DMS53 (cell line): ENCODE measurements at regions not wholly inside any gene's neighbourhood (a gene's known extent, or its start where the extent isn't known, plus 50 kb on each side); places are given as distances from the start of the nearest gene placed in this dataset.
"Not testable (repeated sequence)": the region's sequence is repeated elsewhere in the genome, so short reads cannot be mapped to it uniquely, and the experiment has no call there.

Source experiments
- DNase-seq: peaks from one replicate; lab custom pipeline; 2025; lab: John Stamatoyannopoulos, UW

DNA sequence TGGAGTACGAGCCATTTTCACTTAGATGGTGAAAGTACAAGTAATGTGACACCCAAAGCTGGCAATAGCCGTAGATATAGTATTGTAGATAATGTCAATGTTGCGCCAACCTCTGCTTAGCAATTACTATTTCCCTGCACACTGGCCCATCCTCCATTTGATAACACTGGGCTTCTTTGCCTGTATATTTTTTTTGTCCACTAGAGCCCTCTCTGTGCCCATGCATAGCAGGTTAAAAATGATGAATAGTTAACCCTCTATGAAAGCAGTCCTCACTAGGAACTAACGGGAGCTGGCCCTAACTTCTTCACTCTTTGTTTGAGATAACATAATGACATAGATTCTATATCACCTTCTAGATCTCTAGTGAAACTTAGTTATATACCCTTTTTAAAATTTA lies 416.8 kb downstream of the TUSC1 start:
- DNase-seq: peak; percentile 14

DNA sequence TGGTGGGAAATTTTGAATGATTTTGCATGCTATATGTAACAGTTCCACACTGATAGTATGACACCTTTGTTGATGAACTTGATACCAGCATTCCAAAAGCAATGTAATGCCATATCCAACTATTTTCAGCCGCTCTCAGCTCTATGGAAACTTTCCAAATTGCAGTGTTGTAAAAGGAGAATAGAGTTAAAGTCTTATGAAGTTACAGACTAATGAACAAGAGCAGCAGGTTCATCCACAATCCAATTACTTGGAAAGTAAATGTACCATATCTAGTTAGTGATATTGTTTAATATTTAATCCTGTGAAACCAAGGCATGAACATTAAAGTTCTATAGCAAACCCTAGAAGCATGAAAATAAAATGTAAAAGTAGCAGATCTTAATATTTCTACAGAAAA lies 418.2 kb downstream of the TUSC1 start:
- no peak for DNase-seq

DNA sequence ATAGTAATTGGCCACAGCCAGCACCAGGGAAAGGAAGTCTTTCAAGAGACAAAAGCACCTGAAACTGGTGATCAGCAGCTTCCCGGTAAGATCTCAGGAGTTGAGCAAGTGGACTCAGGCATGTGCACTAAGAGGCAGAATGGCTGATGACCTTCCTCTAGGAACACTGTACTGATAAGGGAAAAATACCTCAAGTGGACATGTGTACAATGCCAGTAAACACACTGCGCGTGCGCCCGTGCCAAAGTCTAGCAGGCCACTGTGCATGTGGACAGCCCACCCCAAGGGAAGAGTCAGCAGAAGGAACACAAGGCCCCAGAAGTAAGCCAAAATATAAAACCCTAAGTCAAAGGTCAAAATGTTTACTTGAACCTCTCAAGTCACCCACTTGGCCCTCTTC lies 423.0 kb downstream of the TUSC1 start:
- no peak for DNase-seq

DNA sequence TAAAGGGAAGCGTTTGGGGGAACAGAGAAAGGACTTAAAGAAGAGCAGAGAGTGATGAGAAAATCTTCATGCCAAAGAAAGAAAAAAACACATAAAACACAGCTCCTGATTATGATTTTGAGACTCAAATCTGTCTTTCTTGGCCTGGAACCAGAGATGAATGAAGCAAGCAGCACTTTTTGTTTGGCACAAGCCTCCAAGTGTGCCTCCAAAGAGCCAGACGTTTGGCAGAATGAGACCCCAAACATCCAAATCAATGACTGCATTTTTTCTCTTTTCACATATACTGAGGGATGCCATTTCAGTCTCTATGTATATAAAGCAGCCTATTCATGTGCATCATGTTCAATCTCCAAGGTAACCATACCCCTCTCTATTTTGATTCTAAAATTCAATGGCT lies 424.2 kb downstream of the TUSC1 start:
- no peak for DNase-seq

DNA sequence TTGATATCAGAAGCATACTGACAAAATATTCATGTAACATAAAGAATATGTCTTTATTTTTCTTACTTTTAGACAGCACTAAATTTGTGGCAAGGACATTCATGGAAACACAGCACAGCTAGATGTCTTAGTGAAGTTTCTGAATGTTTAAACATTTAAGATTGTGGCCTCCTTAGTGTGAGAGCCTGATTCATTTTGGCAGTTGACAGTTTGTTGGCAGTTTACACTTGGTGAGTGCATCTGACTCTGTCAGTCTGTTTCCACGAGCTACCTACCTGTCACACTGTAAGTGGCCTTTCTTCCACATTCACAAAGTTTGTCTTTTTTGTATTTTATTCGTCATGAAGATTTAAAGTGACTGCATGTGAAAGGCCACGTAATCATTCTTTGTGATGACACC lies 436.8 kb downstream of the TUSC1 start:
- no peak for DNase-seq

DNA sequence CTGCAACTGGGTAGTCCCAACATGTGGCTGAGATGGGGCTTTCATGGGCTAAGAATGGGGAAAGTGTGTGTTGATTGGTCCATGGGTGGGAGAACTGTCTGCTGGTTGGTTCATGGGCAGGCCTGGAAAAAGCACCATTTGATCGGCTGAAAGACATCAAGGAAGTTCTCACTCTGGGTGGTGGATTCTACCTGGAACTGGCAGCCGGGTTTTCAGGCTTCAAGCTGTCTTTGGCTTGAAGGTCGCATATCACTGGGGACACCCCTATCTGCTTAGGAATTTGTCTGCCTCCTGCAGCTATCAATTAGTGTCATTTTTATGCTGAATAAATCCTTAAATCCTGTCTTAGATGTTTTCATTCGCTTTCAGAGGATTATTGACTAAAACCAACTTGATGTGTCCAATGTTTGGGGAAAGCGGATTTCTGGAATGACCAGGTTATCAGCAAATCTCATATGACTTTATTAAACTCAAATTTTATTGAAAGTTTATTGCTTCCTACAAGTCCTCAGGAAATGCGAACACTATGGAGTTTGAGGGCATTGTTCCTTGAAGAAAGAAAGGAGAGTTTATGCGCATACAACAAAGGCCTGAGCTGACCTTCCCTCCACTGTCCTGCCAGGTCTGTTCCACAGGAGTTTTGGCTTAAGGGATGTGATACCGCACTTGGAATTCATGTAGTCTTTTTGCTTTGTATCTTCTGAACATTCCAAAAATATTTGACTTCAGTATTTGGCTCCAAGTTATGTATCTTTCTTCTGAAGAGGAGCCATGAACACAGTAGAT lies 451.1 kb downstream of the TUSC1 start:
- no peak for DNase-seq

DNA sequence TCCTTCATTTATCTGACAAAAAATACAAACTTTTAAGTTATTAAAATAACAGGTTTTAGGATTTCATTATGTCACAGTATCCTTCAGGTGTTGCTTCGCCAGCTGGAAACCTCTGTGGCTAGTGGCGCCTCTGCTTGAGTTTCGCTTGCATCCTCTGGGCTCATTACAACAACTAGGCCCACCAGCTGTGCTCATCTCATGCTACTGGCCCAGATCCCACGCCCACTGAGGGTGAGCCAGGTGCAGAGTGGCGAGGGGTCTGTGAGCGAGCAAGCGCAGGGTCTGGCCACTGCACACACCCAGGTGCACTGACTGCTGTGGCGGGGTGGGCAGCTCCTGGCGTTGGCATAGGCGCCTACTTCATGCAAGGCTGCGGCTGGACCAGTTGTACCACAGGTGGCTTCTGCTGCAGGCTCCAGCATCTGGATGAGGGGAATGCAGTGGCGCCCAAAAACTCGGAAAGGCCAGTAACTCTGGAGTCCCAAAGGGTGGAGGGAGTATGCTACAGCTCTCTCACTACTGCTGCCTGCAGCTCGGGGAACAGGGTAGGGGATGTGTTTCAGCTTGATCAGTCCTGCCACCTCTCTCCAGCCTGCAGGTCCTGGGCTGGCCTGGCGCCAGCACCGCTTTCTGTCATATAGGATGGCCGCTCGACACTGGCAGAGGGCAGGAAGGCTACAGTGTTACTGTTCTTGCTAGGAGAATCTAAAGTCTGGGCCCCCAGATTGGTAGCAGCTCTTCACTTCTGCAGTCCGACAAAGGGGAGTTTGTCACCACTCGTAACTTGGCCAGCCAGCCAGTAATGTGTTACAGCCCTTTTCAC lies 452.1 kb downstream of the TUSC1 start:
- no peak for DNase-seq

DNA sequence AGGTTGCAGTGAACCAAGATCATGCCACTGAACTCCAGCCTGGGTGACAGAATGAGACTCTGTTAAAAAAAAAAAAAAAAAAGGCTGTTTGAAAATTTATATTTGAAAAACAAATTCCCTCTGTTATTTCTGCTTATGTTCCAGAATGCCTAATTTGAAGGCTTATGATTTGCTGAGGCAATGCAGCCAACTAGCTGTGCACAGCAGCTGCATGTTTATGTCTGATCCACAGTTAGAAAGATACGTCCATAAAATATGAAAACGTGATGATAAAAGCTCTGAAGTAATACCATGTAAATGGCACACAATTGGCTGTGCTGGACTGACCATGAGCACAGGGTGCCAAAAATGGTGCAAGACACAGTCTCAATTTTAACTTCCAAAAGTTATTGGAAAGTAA lies 453.2 kb downstream of the TUSC1 start:
- no peak for DNase-seq

DNA sequence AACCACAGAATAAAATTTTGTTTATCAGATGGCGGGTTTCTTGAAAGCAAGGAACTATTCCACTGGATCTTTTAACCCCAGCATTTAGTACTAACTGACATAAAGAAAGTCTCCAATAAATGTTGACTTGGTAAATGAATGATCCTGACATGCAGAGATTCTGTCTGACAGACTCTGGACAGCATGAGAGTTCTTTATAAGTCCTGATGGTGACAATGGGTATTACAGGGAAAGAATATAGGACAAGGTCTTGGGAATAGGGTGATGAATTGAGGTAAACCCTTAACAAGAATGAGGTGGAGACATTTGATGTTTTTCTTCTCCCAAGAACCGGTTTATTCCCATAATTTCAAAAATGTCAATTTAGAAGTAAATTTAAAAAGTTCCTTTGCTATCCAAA lies 453.9 kb downstream of the TUSC1 start:
- peak; percentile 20 for DNase-seq

DNA sequence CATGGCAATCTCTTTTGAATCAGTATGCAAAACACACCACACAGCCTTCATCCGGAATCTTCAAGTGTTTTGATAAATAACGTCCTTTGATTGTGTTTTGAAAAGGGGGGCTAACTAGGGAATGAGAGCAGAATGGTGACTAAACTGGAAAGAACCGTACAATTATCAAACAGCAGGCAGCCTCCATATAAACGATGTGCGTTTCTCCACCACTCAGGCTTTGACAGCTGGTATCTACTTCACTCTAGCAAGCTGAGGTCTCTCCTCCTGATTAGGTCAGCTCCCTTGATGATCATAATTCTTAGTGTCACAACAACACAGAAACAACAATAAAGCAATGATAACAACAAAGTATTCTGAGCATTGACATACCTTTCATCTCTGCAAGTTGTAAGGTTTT lies 465.9 kb downstream of the TUSC1 start:
- DNase-seq: no peak

DNA sequence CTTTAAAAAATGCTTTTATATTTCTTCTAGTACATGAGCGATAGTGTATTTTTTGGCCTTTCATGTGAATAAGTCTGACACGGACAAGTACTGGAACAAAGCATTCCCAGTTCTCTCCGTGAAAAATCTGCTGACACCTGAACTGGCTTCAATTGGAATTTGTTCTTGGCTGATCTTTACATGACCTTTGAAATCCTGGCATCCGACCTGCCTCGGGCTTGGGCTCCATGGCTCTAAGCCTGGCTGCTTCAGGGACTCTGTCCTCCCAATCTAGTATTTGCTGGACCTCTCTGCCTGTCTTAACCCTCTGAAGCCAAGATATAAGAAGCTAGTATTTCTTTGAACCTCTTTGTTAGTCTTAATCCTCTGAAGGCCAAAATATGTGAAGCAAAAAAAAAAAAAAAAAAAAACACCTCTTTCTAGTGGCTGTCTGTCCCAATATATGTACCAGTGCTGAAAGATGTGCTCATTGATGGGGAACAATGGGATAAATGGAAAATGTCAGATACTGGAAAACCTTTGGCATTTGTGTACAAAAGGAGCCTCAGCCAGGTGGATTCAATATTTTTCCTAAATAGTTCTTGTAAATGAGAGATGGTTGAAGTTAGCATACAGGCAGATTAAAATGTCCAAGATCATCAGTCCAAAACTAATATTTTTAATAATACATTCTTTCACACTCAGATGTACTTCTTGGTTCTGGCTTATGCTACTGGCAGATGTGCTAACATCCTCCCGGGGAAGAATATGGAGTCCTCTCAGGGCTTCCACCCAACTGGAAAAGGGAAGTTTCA lies 470.6 kb downstream of the TUSC1 start:
- no peak for DNase-seq

DNA sequence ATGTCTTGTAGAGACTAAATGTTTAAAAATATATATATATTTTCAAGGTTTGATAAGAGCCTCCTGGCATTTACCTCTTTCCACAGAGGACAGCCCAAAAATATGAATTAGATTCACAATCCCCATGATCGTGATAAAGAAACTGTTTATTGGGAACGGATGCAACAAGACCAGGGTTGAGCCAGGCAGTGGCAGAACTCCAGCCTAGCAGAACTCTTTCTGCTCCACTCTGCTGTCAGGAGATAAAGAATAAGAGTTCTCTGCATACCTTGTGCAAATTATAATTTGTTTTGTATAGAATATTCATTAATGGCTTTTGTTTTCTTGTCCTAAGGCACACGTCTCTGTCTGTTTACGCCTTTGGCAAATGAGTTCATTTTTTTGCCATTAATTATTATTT lies 472.2 kb downstream of the TUSC1 start:
- DNase-seq: no peak

DNA sequence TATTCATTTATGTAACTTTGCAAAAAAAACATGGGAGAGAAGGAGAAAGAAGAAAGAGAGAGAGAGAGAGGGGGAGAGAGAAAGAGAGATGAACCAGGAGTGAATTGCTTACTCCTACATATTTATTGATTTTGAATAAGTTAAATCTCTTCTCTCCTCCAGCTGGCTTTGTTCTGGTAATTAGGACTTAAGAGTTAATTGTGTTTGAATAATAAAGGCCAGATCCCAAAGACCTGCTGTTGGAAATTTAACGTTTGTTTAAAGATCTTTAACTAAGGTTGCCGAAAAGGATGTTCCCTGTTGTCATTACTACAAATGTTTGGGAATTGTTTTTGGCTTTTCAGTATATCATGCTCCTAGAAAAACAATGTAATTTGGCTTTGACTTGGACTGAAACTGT lies 473.0 kb downstream of the TUSC1 start:
- DNase-seq: no peak

DNA sequence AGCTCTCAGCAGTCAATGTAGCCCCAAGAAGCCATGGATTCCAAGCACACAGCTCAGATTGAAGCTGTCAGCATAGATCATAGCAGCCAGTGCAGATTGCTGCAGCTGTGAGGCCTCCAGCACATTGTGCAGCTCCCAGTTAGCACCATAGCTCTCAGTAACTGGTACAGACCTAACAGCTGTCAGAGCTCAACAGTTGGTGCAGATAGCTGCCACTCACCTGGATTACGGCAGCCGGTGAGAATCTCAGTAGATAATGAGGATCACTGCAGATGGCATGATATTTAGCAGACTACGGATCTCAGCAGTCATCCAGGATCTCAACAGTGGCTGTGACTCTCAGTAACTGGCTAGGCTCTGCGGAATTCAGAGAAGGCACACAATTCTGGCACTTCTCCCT lies 500.4 kb downstream of the TUSC1 start:
- DNase-seq: no peak

DNA sequence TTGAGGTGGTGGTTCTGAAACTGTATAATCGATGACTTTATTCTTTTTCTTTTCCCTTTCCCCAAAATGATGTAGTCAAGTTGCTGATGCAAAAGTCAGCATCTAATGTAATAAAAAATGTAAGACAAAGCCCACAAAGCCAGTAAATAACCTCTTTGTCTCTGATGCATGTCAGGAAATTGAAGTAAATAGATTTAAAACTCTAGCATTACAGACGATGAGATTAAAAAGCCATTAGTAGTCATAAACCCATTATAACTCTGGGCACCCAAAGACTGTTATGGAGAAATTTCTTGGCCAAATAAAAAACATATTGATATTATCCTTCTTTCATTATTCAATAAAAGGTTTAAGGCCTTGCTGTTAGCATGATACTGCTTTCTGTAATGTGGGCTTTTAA lies 548.7 kb downstream of the TUSC1 start:
- DNase-seq: no peak

DNA sequence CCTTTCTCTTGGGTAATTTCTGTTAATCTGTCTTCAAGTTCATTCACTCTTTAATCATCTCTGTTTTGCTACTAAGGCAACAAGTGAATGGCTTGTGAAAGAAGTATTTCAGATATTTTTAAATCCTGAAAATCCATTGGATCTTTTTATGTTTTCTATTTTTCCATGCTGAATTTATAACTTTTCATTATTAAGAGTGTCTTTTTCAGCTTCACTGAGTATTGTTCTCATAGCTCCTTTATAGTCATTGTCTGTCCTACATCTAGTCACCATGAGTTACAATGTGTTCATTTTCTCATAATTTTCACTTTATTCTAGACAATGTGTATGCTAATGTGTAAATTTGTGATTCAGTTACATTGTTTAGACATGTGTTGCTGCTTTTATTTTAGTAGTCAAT lies 556.4 kb downstream of the TUSC1 start:
- no peak for DNase-seq

DNA sequence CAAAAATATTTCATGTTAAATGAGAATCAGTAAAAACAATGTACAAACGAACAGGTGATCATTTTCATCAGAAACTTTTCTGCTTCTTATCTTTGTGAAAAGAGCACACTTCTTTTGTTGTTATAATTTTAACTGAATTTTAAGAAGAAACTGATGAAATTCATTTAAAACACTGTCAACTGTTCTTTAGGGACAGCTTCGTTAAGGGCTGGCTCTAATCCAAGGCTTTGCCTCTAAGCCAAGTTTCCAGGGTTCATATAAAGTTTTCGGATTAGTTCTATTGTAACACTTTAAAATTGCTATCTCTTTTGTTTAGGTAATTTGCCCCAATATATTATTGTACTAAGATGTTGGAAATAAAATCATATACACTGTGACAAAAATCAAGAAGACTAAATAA lies 559.2 kb downstream of the TUSC1 start:
- DNase-seq: no peak

DNA sequence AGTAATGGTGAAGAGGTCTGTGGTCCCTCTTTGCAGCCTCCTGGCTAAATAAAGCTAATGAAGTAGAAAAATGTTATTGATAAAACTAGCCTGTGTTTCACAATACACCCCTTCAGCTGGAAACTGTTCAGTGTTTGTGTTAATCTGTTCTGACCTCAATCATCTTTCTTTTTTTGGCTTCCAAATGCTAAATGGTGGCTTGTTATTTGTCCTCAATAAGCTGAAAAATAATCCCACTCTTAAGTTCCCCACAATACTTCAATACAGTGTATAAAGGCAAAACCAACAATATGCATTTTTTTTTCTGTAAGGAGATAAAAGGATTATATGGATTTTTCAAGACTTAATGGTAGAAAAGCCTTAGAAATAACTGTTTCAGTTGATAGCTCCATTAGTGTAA lies 560.5 kb downstream of the TUSC1 start:
- no peak for DNase-seq

DNA sequence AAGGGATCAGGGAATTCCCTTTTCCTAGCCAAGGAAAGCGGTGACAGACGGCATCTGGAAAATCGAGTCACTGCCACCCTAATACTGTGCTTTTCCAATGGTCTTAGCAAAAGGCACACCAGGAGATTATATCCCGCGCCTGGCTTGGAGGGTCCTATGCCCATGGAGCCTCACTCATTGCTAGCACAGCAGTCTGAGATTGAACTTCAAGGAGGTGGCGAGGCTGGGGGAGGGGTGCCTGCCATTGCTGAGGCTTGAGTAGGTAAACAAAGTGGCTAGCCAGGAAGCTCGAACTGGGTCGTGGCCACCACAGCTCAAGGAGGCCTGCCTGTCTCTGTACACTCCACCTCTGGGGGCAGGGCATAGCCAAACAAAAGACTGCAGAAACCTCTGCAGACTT lies 556.5 kb upstream of the IZUMO3 start:
- DNase-seq: not testable (repeated sequence)

DNA sequence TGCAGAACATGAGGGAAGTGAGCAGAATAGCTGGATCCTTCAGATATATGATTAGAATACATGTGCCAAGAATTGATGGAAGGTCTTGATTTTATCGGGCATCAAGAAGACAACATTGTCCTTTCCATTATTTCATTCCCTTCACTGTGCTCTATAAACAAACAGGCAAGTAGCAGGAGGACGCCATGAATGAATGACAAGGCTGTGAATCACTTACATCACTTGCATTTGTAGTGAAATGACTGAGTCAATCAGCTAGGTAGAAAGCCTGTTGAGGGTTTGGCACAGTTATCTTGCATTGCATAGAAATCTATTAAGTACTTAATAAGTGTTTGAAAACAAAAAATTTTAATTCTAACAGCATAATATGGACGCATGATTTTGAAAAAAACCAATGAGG lies 548.8 kb upstream of the IZUMO3 start:
- DNase-seq: no peak

DNA sequence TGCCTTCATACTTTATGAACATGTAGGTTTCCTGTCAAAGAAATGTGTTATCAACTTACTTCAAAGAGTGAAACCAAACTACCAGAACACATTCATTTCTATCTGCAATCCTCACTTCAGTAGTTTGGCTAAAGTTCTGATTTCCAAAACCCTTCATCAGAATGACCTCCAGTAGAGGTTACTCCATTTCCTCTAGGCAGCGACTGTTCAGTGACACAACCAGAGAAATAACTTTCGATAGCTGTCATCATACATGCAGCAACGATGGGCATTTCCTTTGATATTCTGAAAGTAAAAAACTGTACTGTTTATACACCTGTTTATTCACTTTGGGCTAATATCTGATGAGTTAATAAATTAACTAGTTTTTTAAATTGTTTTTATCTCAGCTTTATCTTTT lies 532.5 kb upstream of the IZUMO3 start:
- DNase-seq: no peak

DNA sequence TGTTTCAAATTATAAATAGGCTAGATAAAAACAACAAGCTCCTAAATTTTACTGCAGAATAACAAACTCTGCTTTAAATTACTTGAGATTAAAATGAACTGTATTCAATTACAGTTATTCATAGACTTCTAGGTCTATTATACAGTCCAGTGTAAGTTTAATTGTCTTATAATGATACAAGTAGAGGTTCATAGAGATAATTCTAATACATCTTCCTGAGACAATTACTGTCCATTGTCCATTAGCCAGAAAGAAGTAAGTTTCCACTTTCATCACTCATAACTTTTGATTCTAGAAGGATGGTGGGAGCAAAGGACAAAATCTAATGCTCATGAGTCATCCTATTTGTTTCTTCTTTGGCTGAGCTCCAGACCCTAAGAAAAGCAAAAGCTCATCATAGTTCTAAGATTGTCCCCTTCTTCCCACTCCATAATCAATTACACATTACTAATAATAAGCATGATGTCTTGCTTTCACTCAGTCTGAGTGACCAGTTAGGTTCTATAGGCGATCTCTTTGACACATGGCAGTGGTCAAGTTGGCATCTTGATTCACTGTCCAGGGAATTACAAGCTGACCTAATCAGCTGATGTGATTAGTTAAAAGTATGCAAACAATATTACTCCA lies 502.5 kb upstream of the IZUMO3 start:
- DNase-seq: no peak
